Activated CD4-positive, alpha-beta T cell treated with anti-CD3 and anti-CD28 coated beads for 24 hours (primary cell): ENCODE measurements at regions not wholly inside any gene's neighbourhood (a gene's known extent, or its start where the extent isn't known, plus 50 kb on each side); places are given as distances from the start of the nearest gene placed in this dataset.
"Not testable (repeated sequence)": the region's sequence is repeated elsewhere in the genome, so short reads cannot be mapped to it uniquely, and the experiment has no call there.

ENCODE experiments used
- DNase-seq, 2 donors: peaks; one replicate each; pipeline ENCODE4 v3.0.0-alpha.2; 2020; ENCODE audit warnings: low read depth in 2 of 2

DNA sequence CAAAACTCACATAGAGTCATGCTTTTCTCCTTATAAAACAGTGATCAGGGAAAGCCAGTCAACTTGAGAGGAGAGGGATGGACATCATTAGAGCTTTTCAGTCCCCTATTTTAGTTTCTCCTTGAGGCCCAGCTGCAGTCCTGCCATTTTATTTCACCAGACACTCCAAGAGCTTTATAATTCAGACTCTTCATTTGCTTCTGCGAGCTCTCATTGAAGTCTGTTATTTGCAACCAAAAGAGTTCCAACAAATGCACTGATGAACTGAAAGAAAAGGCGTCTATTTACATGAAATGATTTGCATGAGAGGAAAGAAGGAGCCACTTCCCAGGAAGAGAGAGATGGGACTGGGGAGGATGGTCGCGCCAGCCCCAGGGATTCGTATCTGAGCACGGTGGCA, 86.8 kb downstream of the NDUFA12 start:
- DNase-seq, result no peak

DNA sequence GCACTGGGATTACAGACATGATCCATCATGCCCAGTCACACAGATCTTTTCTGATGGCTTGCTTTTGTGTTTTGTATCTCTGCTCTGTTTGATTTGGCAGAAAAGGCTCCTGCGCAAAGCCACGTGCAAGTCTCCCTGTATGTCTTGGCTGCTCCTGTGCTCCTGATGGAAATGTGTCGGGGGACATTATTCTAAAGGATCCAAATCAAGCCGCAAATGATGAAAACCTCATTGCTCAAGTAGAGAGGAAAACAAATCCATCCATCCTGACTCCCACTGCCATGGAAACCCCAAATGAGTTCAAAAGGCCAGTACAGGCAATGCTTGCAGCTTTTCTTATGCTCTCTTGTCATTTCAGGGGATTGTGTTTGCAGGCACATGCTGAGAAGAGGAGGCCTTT, 93.8 kb downstream of the NDUFA12 start:
- DNase-seq, result no peak

- not testable (repeated sequence) for DNase-seq
Observed at GRCh38 chr12:94905749-94906148, 97.7 kb downstream of the NDUFA12 start.

GRCh38 chr12:94900496-94900895, 103.0 kb downstream of the NDUFA12 start:
- no peak for DNase-seq

DNA sequence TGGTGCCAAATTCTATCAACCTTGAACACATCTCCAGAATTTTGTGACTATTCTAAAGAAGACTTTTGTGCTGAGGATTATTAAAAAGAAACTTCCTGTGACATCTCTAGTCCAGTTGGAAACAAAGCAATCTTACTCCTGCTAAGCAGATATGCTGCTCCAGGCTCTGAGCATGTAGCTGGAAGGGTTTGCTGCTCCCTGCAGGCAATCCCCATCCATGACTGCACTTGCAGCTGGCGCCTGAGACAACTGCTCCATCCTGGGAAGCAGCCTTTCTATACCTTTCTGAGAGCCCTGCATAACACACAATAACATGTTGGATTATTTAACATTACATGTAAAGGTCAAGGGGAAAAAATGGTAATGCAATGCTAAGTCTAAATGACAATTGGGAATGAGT, 105.1 kb downstream of the NDUFA12 start:
- DNase-seq, result no peak

DNA sequence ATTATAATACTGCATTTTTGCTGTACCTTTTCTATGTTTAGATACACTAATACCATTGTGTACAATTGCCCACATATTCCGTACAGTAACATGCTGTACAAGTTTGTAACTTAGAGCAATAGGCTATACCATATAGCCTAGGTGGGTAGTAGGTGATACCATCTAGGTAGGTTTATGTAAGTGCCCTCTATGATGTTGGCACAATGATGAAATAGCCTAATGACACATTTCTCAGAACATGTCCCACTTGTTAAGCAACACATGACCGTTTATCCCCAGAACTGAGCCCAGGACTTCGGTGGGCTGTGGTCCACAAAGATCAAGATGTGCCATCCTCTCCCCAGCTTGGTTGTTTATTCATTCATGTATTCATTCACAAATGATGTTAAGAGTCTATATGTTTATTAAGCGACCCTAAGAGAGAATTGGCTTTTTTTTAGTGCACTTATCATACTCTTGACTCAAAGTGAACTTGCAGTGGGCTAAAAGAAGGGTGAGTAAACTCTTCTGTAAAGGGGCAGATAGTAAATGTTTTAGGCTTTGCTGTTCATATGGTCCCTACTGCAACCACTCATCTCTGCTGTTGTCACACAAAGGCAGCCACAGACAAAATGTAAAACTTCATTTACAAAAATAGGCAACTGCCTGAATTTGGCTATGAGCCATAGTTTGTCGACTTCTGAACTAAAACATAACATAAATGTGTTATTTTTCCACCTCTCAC, 110.8 kb downstream of the NDUFA12 start:
- DNase-seq, result no peak

DNA sequence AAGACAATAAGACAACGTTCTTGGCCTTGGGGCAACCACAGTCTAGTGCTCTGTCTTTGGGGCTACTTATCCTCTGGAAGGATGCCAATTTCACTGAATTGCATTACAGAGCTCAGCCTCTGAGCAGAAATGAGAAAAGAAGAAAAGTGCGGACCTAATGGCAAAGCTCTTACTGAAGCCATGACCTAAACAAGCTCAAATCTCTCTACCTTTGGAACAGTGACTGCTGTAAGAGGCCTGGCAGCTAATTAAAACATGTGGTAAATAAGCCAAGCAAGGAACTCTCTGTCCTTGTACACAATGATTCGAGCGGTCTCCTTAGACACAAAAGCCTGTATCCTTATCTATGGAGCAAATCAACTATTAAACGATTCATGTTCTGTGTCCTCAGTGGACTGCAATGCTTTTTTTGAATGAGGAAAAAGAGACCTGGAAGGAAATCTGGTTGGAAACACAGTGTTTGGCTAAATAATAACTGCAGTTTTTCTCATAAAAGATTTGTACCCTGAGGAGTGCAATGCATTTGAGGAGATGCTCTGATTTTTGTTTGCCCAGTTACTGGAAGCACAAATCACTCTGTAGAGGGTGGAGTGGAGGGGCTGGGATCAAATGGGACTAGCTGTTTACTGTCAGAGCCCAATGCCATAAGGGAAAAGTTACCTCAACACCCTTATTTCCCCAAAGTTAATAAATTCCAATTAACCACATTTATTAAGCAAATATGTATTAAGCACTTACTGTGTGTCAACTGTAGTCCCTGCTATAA, 113.9 kb downstream of the NDUFA12 start:
- no peak for DNase-seq

- DNase-seq, result no peak
Observed at GRCh38 chr12:94879542-94879941, 124.0 kb downstream of the NDUFA12 start.

GRCh38 chr12:94875525-94875924, 128.0 kb downstream of the NDUFA12 start:
- DNase-seq, result no peak

DNA sequence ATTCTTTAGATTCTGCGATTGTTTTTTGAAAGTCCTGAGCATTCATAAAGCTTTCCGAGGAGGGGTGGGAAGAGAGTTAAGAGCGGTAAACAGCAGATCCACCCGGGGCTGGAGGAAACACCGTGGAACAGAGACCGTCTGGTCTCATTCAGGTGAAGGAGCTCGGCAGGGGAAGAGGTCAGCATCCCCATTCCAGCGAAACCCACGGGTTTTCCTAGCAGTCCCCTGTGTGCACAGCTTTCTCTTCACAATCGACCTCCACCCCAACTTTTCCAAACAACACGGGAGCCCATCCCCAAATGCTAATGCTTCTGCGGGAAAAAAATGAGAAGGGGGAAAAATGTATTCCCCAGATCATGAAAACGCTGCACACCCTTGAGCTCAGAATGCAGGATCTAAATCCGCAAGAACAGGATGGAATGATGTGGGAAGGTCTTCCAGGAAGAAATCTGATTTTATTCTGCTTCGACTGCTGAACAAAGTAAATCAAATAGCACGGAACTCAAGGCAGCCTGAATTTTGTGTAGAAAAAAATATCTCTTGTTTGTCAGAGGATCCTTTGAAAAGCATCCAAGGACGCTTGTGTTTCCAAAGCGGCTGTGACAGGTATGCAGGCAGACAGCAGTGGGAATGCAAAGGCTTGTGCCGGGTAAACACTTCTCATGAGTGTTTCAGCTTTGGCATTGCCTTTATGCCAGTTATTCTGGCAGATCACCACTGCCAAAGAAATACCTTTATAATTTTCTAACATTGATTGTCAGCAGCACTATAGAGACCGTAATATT, 128.8 kb downstream of the NDUFA12 start:
- no peak for DNase-seq

- no peak for DNase-seq
Observed at GRCh38 chr12:94873734-94874517, 129.6 kb downstream of the NDUFA12 start.

GRCh38 chr12:94872971-94873733, 130.3 kb downstream of the NDUFA12 start:
- DNase-seq, result no peak

DNA sequence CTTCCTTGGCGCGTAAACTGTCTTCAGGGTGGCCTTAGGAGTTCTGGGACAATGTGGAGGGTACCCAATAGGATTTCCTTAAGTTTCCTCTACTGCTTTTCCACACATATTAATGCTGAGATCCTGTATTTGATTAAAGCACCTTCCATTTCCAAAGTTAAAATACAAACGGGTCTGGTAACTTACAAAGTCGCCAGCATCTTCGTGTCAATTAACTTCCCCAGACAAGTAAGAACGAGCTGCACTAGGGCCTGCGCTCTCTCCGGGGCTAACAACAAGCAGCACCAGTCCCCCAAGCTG, 130.9 kb downstream of the NDUFA12 start:
- DNase-seq, result no peak

- no peak for DNase-seq
Observed at GRCh38 chr12:94872007-94872653, 131.4 kb downstream of the NDUFA12 start.

- no peak for DNase-seq
Observed at GRCh38 chr12:94870511-94870910, 133.0 kb downstream of the NDUFA12 start.

GRCh38 chr12:94868161-94868560, 135.3 kb downstream of the NDUFA12 start:
- DNase-seq, result no peak

DNA sequence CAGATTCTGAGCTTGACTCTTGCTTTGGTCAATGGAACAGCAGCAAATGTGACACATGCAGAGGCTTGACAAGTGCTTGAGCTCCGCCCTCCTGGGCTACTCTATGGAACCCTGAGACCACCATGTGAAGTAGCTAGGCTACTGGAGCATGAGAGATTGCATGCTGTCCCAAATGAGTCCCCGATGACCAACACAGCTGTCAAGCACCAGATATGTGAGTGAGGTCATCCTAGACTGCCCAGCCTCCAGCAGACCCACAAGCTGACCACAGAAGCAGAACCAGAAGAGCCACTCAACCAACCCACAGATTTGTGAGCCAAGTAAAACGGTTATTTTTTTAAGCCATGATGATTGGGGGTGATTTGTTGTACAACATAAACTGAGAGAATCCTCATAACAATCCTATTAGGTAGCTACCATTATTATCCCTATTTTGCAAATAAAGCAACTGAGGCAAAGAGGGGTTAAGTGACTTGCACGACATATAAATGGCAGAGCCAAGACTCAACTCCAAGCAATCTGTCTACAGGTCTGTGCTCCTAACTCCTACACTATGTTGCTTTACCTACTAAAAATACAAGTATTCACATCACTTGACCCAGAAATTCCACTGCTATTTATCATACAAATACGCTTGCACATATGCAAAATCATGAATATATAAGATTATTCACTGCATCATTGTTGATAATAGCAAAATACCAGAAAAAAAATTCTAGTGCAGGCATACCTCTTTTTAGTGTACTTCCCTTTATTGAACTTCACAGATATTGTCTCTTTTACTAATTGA, 136.2 kb downstream of the NDUFA12 start:
- no peak for DNase-seq

DNA sequence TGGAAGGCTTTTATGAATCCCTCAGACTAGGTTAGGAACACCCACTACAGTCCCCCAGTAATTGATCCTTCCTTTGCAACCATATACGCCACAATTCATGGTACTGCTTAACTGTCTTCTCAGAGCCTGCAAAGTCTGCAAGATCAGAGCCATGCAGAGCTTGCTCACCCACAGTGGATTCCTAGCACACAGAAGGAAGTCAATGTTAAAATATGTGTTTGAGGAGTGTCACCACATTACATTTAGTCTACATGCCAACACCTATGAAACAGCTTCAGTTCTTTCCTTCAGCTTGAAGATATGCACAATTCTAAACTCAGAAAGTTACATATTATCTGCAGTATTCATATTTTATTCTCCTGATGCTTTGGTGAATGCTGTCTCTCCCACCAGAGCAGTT, 138.5 kb downstream of the NDUFA12 start:
- DNase-seq, result no peak

GRCh38 chr12:94863321-94864035, 140.0 kb downstream of the NDUFA12 start:
- no peak for DNase-seq
